Heart right ventricle (tissue), 16 donors: ENCODE measurements at regions not wholly inside any gene's neighbourhood (a gene's known extent, or its start where the extent isn't known, plus 50 kb on each side); places are given as distances from the start of the nearest gene placed in this dataset.

ENCODE experiments used
- ATAC-seq, 8 donors: fragments of 200-7000 bp; cut with Tn5 transposase; one replicate each; pipeline ENCODE4 v1.9.1; 2020; ENCODE audit warnings: mild to moderate bottlenecking in 8 of 8, moderate library complexity in 8 of 8, moderate number of reproducible peaks in 1 of 8
- DNase-seq, 2 donors: peaks; one replicate each; pipeline ENCODE4 v3.0.0-alpha.2; 2020
- H3K27ac ChIP-seq, 10 donors: fragments of 200-600 bp; sonication (generic) in 2 of 10; one replicate each; pipeline versions ENCODE4 v1.5.0 to v1.8.0; 2020 to 2022; ENCODE audit warnings: mild to moderate bottlenecking in 3 of 10
- H3K27me3 ChIP-seq, 7 donors: fragments of 200-600 bp; one replicate each; pipeline ENCODE4 v1.8.0; 2021 to 2022; ENCODE audit warnings: mild to moderate bottlenecking in 2 of 7
- H3K36me3 ChIP-seq, 9 donors: fragments of 200-600 bp; sonication (generic) in 1 of 9; one replicate each; pipeline versions ENCODE4 v1.5.0 to v1.8.0; 2020 to 2022; ENCODE audit warnings: mild to moderate bottlenecking in 2 of 9
- H3K4me1 ChIP-seq, 9 donors: fragments of 200-600 bp; sonication (generic) in 1 of 9; one replicate each; pipeline versions ENCODE4 v1.5.0 to v1.8.0; 2020 to 2022; ENCODE audit warnings: mild to moderate bottlenecking in 4 of 9
- H3K4me3 ChIP-seq, 10 donors: fragments of 200-600 bp; sonication (generic) in 2 of 10; one replicate each; pipeline versions ENCODE4 v1.5.0 to v1.8.0; 2020 to 2022; ENCODE audit warnings: mild to moderate bottlenecking in 7 of 10, moderate library complexity in 2 of 10
- H3K9me3 ChIP-seq, 11 donors: fragments of 200-600 bp in 10 of 11; sonication (generic) in 2 of 11; one replicate each; pipeline versions ENCODE4 v1.5.0 to v1.8.0; 2013 to 2022; ENCODE audit warnings: mild to moderate bottlenecking in 2 of 11, control low read depth in 1 of 11, moderate library complexity in 1 of 11
- CTCF ChIP-seq, 9 donors: fragments of 200-600 bp; sonication (generic) in 2 of 9; IDR thresholded peaks; one replicate each; pipeline versions ENCODE4 v1.5.0 to v1.8.0; 2021 to 2022; ENCODE audit warnings: antibody characterized with exemption in 9 of 9, mild to moderate bottlenecking in 5 of 9, moderate library complexity in 1 of 9
- WGBS, 2 donors: extraction: QIAGEN DNeasy Blood & Tissue Kit; methylation state at CpG; one replicate each; pipeline ENCODE4 v1.1.7; 2013; ENCODE audit warnings: inconsistent platforms in 1 of 2; 5-methylcytosine and 5-hydroxymethylcytosine counted together
- intact Hi-C, 10 donors: fragments of 100-400 bp; cut with DNase I; formaldehyde crosslinking; loops; one replicate each; pipeline versions ENCODE4 v1.11.1 to v1.14.2; 2022
- donor health status: Arrhythmogenic right ventricular cardiomyopathy.
- donor health status: ischemic (EF 13 %, LVEDD 7.1; RV severe dilation, severe dysfunction).
- donor health status: healthy with polysubstance abuse.
- donor health status: DM: no; HTN: yes; CAD: no.
- donor health status: DM: no; HTN: no; CAD: no.
- donor health status: ischemic (EF 25% LVEDD 6.9; RV normal size, moderate dysfunction).
- donor health status: ischemic (EF 25% LVEDD 5.7; RV mildly dilated, moderate dysfunction).
- donor health status: healthy.
- donor health status: DM: yes; HTN: yes; CAD: no.
- donor health status: Ischemic cardiomyopathy.
- donor health status: ischemic (EF 35%, LVEDD 5.7; RV mildly dilated, moderate dysfunction).
- donor health status: nonischemic (EF 11% LVEDD 7.7; RV severe dilation, severe dysfunction).
- donor health status: DM: yes; HTN: yes; CAD: no.
- donor health status: PGD.
- donor health status: ischemic (EF 29% LVEDD 5.4; RV normal size, mild dysfunction).
- donor health status: nonischemic (EF 23%, LVEDD 6.1; RV moderate dilation, normal function).

- ATAC-seq: no peak
- no peak overlapping the region for H3K4me3 ChIP-seq
- H3K27ac ChIP-seq: no peak overlapping the region
- peaks cover 0 to 12% (median 0%) of the 10 kb centered on the region in 7 donors for H3K27me3 ChIP-seq
- no peak for TF ChIP-seq CTCF (IDR thresholded peaks at IDR 0.05)
- 76 to 79% methylated on average over 14 of the region's 14 CpGs for WGBS, 2 donors
- H3K4me1 ChIP-seq: no peaks in the 10 kb centered on the region
- no peak for DNase-seq
- intact Hi-C loops: loop anchor here in 1 of 10 donors (5.0 kb wide), 1 partner anchor 282 kb away; the partner anchor contains the start of gene MYCN
- no peaks in the 10 kb centered on the region for H3K36me3 ChIP-seq
- no peaks in the 10 kb centered on the region for H3K9me3 ChIP-seq
These were observed 284.1 kb downstream of the MYCN start for GRCh38 chr2:16224298-16225045.

GRCh38 chr2:16223841-16224177 lies 283.5 kb downstream of the MYCN start:
- no peak for TF ChIP-seq CTCF (IDR thresholded peaks at IDR 0.05)
- Histone ChIP-seq H3K9me3 (no peaks in the 10 kb centered on the region), H3K36me3 (no peaks in the 10 kb centered on the region), H3K4me1 (no peaks in the 10 kb centered on the region), H3K4me3 (no peak overlapping the region), H3K27ac (no peak overlapping the region), H3K27me3 (peaks cover 0 to 12% (median 0%) of the 10 kb centered on the region in 7 donors)
- ATAC-seq: no peak
- DNase-seq: no peak
- 72 to 81% methylated on average over 3 of the region's 3 CpGs for WGBS, 2 donors
- intact Hi-C loops: no loop called here

- no peak for DNase-seq
- ATAC-seq: no peak
- TF ChIP-seq CTCF (IDR thresholded peaks at IDR 0.05): no peak
- Histone ChIP-seq H3K27ac (no peak overlapping the region), H3K36me3 (no peaks in the 10 kb centered on the region), H3K4me1 (no peaks in the 10 kb centered on the region), H3K9me3 (no peaks in the 10 kb centered on the region), H3K4me3 (no peak overlapping the region), H3K27me3 (peaks cover 0 to 12% (median 0%) of the 10 kb centered on the region in 7 donors)
- 69 to 73% methylated on average over 13 of the region's 13 CpGs for WGBS, 2 donors
- intact Hi-C loops: no loop called here
These were observed 283.0 kb downstream of the MYCN start for GRCh38 chr2:16223161-16223840.

- no peak overlapping the region for H3K4me3 ChIP-seq
- no peak overlapping the region for H3K27ac ChIP-seq
- H3K4me1 ChIP-seq: no peaks in the 10 kb centered on the region
- ATAC-seq: no peak
- H3K27me3 ChIP-seq: peaks cover 0 to 12% (median 0%) of the 10 kb centered on the region in 7 donors
- intact Hi-C loops: no loop called here
- DNase-seq: no peak
- no peak for TF ChIP-seq CTCF (IDR thresholded peaks at IDR 0.05)
- WGBS, 2 donors: 96 to 99% methylated on average over 2 of the region's 2 CpGs
- H3K36me3 ChIP-seq: no peaks in the 10 kb centered on the region
- H3K9me3 ChIP-seq: no peaks in the 10 kb centered on the region
These were observed 282.0 kb downstream of the MYCN start for GRCh38 chr2:16222326-16222725.
